GM18520 (cell line): ENCODE measurements at regions not wholly inside any gene's neighbourhood (a gene's known extent, or its start where the extent isn't known, plus 50 kb on each side); places are given as distances from the start of the nearest gene placed in this dataset.

ENCODE experiments used
- ATAC-seq: cut with Tn5 transposase; IDR thresholded peaks from one replicate; pipeline ENCODE4 v1.9.1; 2021; ENCODE audit not compliant: unreplicated experiment

GRCh38 chr2:84057917-84058560 is 401.0 kb downstream of the SUCLG1 start:
- ATAC-seq: no peak

- ATAC-seq: no peak
These were observed 403.3 kb downstream of the SUCLG1 start for GRCh38 chr2:84055816-84056215.

DNA sequence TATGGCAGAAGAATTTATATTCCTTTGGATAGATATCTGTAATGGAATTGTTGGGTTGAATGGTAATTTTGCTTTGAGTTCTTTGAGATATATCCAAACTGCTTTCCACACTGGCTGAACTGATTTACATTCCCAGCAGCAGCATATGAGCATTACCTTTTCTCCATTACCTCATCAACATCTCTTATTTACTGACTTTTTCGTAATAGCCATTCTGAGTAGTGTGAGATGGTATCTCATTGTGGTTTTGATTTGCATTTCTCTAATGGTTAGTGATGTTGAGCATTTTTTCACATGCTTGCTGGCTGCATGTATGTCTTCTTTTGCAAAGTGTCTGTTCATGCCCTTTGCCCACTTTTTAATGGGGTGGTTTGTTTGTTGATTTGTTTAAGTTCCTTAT is 404.5 kb downstream of the SUCLG1 start:
- peak; percentile 55 for ATAC-seq

DNA sequence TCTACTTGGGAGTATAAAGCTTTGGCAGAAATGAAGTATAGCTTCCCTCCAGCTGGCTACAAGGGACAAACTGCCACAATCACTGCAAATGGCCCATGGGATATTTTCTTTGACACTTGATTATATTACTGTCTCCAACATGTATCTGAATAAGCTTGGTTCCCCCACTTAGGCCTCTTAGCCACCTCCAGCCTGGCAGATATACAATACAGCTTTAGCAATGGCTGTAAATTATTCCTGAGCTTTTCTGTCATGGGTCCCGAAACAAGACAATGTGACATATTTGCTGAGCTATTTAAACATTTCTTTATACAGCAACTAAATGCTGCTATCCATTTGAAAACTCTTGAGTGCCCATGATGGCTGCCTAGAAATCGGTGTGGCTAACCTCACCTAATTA is 406.2 kb downstream of the SUCLG1 start:
- ATAC-seq: no peak

- no peak for ATAC-seq
These were observed 407.0 kb downstream of the SUCLG1 start for GRCh38 chr2:84052043-84052442.

DNA sequence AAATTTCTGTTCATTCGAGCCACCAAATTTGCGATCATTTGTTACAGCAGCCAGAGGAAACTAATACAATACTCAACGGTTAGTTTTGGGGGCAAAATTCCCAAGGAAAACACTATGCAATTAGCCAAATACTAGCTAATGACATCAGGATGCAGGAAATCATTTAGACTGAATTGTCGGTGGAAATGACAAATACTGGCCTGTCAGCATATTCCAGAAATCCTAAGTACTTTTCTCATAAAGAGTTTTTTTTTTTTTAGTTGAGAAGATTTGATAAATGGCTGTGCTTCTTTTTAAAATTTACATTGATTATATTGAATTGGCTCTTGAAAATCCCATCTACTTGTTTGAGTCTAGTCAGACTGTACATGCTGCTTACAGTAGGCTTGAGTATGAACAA is 410.1 kb downstream of the SUCLG1 start:
- ATAC-seq: no peak

DNA sequence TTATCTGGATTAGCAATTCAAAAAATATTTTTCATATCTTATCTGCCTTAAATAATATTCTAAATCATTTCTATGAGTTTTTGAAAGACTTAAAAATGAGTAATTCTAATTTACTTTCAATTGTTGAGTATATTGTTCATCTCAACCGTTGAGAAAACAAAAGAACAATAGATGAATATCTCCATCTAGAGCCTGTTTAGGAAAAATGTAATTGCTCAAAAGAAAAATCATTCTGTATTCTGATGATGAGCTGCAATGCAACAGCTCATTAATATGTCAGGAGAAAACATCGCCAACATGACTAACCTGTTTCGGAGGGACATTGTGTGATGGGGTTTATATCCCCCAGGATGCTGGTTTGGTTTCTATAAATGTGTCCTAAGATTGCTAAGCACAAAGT is 417.6 kb downstream of the SUCLG1 start:
- no peak for ATAC-seq

DNA sequence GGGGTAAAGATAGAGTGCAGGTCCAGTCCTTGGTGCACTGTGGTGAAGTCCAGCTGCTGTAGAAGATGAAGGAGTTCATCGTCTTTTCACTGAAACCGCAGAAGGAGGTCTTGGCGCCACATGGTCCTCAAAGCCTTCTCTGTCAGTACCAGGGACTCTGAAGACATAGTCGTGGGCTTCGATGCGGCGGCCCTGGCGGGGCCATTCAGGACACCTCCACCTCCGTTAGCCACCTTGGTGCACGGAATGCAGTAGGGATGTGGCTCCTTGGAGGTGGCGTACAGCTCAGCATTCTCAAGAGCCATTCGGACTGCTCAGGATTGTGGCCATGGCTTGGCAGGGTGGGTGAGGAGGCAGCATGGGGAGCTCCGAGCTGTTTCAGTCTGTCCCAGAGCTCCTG is 418.8 kb downstream of the SUCLG1 start:
- ATAC-seq: no peak

- ATAC-seq: no peak
These were observed 420.2 kb downstream of the SUCLG1 start for GRCh38 chr2:84038866-84039265.

DNA sequence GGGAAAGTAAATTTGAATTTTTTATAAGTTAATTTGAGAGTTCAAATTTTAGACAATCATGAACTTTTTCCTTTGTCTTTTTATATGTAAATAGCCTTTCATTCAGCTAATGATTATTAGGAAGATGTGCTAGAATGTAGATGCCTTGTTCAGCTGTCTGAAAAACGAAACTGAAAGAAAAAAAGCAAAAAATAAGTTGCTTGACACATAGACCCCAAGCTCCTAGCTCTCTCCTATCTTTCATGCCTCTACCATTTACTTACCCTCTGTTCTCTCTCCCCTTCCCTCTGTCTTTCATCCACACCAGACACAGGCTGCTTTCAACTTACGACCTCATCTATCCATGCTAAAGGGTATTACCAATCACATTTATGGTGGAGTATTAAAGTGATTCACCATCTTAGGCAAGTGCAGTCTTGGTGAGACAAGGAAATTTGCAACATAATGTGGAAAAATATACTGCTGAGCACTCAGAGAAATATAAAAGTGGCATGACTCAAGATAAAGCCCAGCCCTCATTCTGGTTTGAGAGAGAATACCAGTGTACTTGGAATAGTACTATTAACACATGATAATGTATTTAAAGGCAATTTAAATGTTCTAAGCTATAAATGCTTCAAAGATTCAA is 425.6 kb downstream of the SUCLG1 start:
- ATAC-seq: no peak

DNA sequence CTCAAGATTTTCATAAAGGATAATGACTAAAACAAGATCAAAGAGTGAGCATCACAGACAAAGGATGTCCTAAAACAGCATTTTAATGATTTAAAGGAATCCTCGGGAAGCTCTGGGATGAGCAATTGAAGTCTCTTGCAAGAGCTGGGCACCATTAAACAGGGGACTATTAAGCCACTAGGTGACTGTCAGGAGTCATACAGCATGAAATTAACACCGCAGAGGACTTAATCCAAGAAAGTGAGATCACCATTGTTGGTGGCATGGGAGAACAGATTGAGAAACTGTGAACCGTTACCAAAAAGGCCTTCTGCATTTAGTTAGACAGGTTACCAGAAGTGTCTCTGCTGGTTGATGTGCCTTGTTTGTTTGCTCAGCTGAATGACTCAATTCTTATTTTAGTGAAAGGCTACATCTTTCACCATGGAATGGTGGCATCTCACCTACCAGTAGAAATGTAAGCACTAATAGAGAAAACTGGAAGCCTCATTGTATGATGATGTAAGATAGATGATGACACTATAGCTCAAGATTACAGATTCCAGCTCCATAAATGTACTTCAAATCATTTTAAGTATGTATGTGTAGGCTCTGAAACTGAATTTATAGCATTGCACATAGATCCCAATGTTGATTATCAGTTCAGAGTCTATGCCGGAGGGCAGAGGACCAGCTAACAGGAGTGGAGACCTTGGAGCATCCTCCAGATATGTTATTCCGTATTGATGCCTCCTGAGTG is 427.6 kb downstream of the SUCLG1 start:
- ATAC-seq: no peak

GRCh38 chr2:84029903-84030575 is 429.0 kb downstream of the SUCLG1 start:
- no peak for ATAC-seq

DNA sequence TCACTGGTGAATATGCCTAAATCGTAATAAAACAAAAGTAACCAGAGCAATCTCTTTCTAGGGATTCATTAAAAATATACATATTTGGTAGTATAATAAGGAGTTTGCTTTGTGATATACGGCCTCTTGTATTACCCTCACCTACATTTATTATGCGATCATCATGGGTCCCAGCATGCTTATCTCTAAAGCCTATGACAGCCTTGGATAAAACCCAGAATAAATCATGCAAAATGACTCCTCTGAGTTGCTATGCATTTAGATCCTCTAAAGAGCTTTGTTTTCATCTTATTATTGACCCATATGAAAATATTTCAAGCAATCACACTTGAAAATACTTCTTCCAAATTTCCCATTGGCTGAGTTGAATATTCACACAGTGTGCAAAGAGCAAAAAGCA is 432.3 kb downstream of the SUCLG1 start:
- no peak for ATAC-seq

GRCh38 chr2:84022810-84023431 is 436.2 kb downstream of the SUCLG1 start:
- no peak for ATAC-seq

DNA sequence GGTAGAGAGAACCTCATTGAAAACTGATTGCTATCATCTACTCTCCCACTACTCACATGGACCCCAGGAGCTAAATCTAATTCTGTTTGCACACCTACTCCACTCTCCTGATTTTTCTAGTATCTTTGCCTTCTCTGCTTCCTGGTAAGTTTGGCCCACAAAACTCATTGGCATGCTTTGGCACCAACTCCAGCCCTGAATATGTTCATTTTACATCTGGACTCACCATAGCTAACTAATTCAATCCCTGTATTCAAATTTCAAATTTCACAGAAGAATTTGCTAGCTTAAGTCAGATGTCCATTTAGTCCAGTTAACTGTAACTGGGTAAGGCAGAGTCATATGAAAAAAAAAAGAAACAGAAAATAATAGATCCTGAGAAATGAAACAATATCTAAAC is 442.1 kb downstream of the SUCLG1 start:
- no peak for ATAC-seq

DNA sequence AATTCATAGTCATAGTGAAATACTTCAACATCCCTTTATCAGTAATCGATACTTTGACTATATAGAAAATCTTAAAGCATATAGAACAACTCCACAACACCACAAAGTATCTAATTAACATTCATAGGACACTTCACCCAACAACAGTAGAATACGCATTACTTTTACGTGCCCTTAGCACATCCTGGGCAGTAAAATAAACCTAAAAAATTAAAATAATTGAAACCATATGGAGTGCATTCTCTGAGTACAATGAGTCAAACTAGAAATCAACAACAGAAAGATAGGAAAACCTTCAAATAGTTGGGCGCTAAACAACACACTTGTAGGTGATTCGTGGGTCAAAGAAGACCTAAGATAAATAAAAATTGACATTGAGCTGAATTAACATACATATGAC is 442.9 kb downstream of the SUCLG1 start:
- no peak for ATAC-seq

GRCh38 chr2:83997889-83998288 is 461.2 kb downstream of the SUCLG1 start:
- ATAC-seq: no peak

DNA sequence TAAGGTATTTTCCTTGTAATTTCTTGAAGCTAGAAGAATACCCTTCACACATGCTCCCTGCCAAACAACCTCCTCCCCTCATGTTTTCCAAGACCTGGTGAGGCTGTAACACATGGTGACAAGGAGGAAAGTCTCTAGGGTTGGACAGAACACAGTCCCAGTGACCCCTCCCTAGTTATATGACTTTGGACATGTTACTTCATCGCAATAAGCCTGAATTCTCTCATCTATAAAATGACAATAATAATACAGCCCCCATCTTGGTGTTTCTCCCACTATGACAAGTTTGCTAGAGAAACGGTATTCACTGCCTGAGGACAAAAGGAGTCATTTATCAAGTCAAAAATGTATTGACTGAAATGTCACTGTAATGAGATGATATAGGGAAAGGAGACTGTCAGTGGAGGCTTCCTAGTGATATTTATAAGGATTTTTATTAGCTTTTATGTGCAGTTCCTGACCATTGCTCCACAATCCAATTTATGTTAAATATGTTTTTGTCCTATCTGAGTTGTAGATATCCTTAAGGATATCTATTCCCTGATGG is 464.4 kb downstream of the SUCLG1 start:
- no peak for ATAC-seq

GRCh38 chr2:83993873-83994632 is 465.0 kb downstream of the SUCLG1 start:
- no peak for ATAC-seq

DNA sequence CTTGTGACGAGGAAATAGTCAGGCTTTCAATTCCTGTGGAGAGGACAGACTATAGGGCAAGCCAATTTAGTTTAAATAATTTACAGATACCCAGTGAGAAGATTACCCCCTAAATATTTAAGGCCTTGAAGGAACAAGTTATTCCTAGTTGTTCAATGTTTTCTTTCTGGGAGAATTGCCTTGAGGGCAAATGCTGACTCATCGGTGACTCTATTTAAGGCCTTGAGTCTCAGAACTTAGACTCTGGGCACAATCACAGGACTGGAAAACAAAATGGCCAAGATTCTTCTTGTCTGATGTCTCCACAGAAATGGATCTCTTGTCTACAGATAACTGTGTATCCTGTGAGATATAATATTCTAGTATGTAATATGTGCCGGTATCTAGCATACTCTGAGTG is 467.1 kb downstream of the SUCLG1 start:
- ATAC-seq: no peak
